Loucy (cell line): ENCODE measurements at regions not wholly inside any gene's neighbourhood (a gene's known extent, or its start where the extent isn't known, plus 50 kb on each side); places are given as distances from the start of the nearest gene placed in this dataset.

ENCODE experiments used
- H2AFZ ChIP-seq: fragments of 200-600 bp; sonication (generic); 2 replicates; pipeline ENCODE4 v1.6.0; 2016; ENCODE audit warnings: antibody characterized with exemption, mild to moderate bottlenecking, low read length, moderate library complexity
- H3F3A ChIP-seq: fragments of 200-600 bp; 2 replicates; pipeline ENCODE4 v1.6.0; 2016; ENCODE audit warnings: antibody characterized with exemption, low read depth, mild to moderate bottlenecking
- H3K27me3 ChIP-seq: fragments of 200-600 bp; sonication (generic); 2 replicates; pipeline ENCODE4 v1.6.1; 2014; ENCODE audit warnings: low read length, mild to moderate bottlenecking; ENCODE audit not compliant: insufficient read depth, poor library complexity, severe bottlenecking
- H3K36me3 ChIP-seq: fragments of 200-600 bp; sonication (generic); 2 replicates; pipeline ENCODE4 v1.6.1; 2016; ENCODE audit warnings: low read length; ENCODE audit not compliant: insufficient read depth
- H3K4me1 ChIP-seq: fragments of 200-600 bp; sonication (generic); 2 replicates; pipeline ENCODE4 v1.5.1; 2014; ENCODE audit warnings: low read length, mild to moderate bottlenecking; ENCODE audit not compliant: insufficient read depth, poor library complexity, severe bottlenecking
- H3K4me2 ChIP-seq: fragments of 200-600 bp; sonication (generic); 2 replicates; pipeline ENCODE4 v1.6.0; 2014; ENCODE audit warnings: antibody characterized with exemption, low read length, low read depth, mild to moderate bottlenecking; ENCODE audit not compliant: poor library complexity, severe bottlenecking
- H3K4me3 ChIP-seq: fragments of 200-600 bp; sonication (generic); 2 replicates; pipeline ENCODE4 v1.5.1; 2014; ENCODE audit warnings: low read length, mild to moderate bottlenecking, mixed read lengths; ENCODE audit not compliant: poor library complexity, severe bottlenecking
- H3K79me2 ChIP-seq: fragments of 200-600 bp; sonication (generic); 2 replicates; pipeline ENCODE4 v1.6.1; 2014; ENCODE audit warnings: low read length; ENCODE audit not compliant: insufficient read depth
- H3K9ac ChIP-seq: fragments of 200-600 bp; sonication (generic); 2 replicates; pipeline ENCODE4 v1.6.0; 2014; ENCODE audit warnings: mild to moderate bottlenecking, low read depth, low read length, moderate library complexity; ENCODE audit not compliant: poor library complexity, severe bottlenecking
- H3K9me2 ChIP-seq: fragments of 200-600 bp; sonication (generic); replicated peaks from 2 replicates; pipeline ENCODE4 v1.6.1; 2016; ENCODE audit warnings: low read depth, low read length, mixed read lengths
- H3K9me3 ChIP-seq: fragments of 200-600 bp; sonication (generic); 2 replicates; pipeline ENCODE4 v1.6.1; 2014; ENCODE audit warnings: mild to moderate bottlenecking, antibody characterized with exemption, low read length, low read depth; ENCODE audit not compliant: insufficient read depth
- H4K20me1 ChIP-seq: fragments of 200-600 bp; sonication (generic); 2 replicates; pipeline ENCODE4 v1.6.0; 2014; ENCODE audit warnings: antibody characterized with exemption, low read length, mild to moderate bottlenecking; ENCODE audit not compliant: insufficient read depth, poor library complexity, severe bottlenecking
- EZH2phosphoT487 ChIP-seq: fragments of 200-600 bp; IDR thresholded peaks from 2 replicates; pipeline ENCODE4 v1.6.1; 2018; ENCODE audit warnings: antibody characterized with exemption, mild to moderate bottlenecking, moderate library complexity, borderline replicate concordance
- TF ChIP-seq, protein P1 (sequence below): fragments of 200-600 bp; sonication (generic); conservative IDR thresholded peaks from 2 replicates; pipeline ENCODE4 v1.5.1; 2014; ENCODE audit warnings: mild to moderate bottlenecking, antibody characterized with exemption, low read length

DNA sequence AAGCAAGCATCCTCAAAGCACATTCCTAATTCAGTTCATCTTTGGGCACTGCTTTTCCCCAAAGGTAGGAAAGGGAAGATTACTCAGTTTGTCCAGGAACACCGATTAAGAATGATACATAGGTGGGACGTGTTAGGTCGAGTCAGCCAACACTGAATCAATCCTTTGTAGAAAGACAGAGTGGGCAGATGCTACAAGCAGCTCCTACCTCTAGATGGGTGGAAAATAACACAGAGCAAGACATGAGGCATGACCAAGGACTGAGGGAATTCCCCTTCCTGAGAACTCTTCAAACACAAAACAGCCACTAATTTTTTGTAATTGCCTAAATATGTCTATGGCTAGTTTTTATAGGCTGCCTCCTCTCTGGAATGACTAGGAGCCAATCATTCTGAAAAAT is 331.7 kb downstream of the HNRNPD start:
- TF ChIP-seq, protein P1, sequence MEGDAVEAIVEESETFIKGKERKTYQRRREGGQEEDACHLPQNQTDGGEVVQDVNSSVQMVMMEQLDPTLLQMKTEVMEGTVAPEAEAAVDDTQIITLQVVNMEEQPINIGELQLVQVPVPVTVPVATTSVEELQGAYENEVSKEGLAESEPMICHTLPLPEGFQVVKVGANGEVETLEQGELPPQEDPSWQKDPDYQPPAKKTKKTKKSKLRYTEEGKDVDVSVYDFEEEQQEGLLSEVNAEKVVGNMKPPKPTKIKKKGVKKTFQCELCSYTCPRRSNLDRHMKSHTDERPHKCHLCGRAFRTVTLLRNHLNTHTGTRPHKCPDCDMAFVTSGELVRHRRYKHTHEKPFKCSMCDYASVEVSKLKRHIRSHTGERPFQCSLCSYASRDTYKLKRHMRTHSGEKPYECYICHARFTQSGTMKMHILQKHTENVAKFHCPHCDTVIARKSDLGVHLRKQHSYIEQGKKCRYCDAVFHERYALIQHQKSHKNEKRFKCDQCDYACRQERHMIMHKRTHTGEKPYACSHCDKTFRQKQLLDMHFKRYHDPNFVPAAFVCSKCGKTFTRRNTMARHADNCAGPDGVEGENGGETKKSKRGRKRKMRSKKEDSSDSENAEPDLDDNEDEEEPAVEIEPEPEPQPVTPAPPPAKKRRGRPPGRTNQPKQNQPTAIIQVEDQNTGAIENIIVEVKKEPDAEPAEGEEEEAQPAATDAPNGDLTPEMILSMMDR: no peak
- no peak for TF ChIP-seq EZH2phosphoT487
- Histone ChIP-seq H3F3A (no peaks in the 10 kb centered on the region), H3K27me3 (no peaks in the 10 kb centered on the region), H3K4me1 (no peaks in the 10 kb centered on the region), H3K79me2 (no peaks in the 10 kb centered on the region), H3K9me2 (no peaks in the 10 kb centered on the region), H2AFZ (no peak overlapping the region), H3K4me3 (no peak overlapping the region), H4K20me1 (no peaks in the 10 kb centered on the region), H3K9ac (no peak overlapping the region), H3K4me2 (no peak overlapping the region), H3K36me3 (no peaks in the 10 kb centered on the region), H3K9me3 (no peaks in the 10 kb centered on the region)

GRCh38 chr4:82038936-82039335 is 334.9 kb downstream of the HNRNPD start:
- Histone ChIP-seq H3K79me2 (no peaks in the 10 kb centered on the region), H3K9me3 (no peaks in the 10 kb centered on the region), H3F3A (no peaks in the 10 kb centered on the region), H4K20me1 (no peaks in the 10 kb centered on the region), H3K4me3 (no peak overlapping the region), H3K9me2 (no peaks in the 10 kb centered on the region), H2AFZ (no peak overlapping the region), H3K9ac (no peak overlapping the region), H3K27me3 (no peaks in the 10 kb centered on the region), H3K4me1 (no peaks in the 10 kb centered on the region), H3K36me3 (no peaks in the 10 kb centered on the region), H3K4me2 (no peak overlapping the region)
- TF ChIP-seq EZH2phosphoT487: no peak
- TF ChIP-seq, protein P1: no peak

DNA sequence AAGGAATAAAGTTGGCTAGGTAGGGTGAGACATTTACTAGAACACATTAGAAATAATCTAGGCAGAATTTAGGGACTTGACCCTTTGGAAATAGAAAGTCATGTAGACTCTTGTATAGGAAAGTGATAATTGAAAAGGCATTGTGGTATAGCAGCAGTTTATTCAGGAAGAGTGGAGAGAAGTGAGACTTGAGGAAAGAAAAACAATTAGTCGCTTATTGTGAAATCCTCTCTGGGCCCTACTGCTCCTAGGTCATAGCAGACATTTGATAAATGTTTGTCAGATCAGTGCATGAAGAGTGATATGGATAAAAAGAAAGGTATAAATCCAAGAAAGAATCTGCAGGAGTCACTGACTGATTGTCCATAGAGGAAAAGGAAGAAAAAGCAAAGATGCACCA is 337.6 kb downstream of the HNRNPD start:
- Histone ChIP-seq H3K4me2 (no peak overlapping the region), H3K4me3 (no peak overlapping the region), H3K79me2 (no peaks in the 10 kb centered on the region), H3K4me1 (no peaks in the 10 kb centered on the region), H2AFZ (no peak overlapping the region), H3K9me2 (no peaks in the 10 kb centered on the region), H4K20me1 (no peaks in the 10 kb centered on the region), H3K27me3 (no peaks in the 10 kb centered on the region), H3K9me3 (no peaks in the 10 kb centered on the region), H3F3A (no peaks in the 10 kb centered on the region), H3K36me3 (no peaks in the 10 kb centered on the region), H3K9ac (no peak overlapping the region)
- no peak for TF ChIP-seq EZH2phosphoT487
- TF ChIP-seq, protein P1: no peak
